H1 (cell line): ENCODE measurements at regions not wholly inside any gene's neighbourhood (a gene's known extent, or its start where the extent isn't known, plus 50 kb on each side); places are given as distances from the start of the nearest gene placed in this dataset.

Experiments
- EZH2 ChIP-seq: fragments of 200-600 bp; sonication (generic); IDR thresholded peaks from 2 replicates; pipeline ENCODE4 v1.7.1; 2012; ENCODE audit warnings: low read depth, mild to moderate bottlenecking, moderate library complexity, low read length, inconsistent platforms; ENCODE audit not compliant: severe bottlenecking
- KDM5A ChIP-seq: fragments of 200-600 bp; IDR thresholded peaks from 2 replicates; pipeline ENCODE4 v1.7.1; 2012; ENCODE audit warnings: mild to moderate bottlenecking, low read length, inconsistent platforms, mixed read lengths
- POU5F1 ChIP-seq: IDR thresholded peaks from 2 replicates; pipeline ENCODE4 v1.6.1; 2011; ENCODE audit warnings: low read depth, mild to moderate bottlenecking, low read length, moderate library complexity

- TF ChIP-seq KDM5A (no peak), EZH2 (no peak), POU5F1 (no peak)
- TF ChIP-seq, all 59 proteins: peak for 0
Observed at GRCh38 chr2:55114597-55114996, 64.3 kb upstream of the RTN4 start (continued).
